Esophagus muscularis mucosa (tissue), 4 donors: ENCODE measurements at regions not wholly inside any gene's neighbourhood (a gene's known extent, or its start where the extent isn't known, plus 50 kb on each side); places are given as distances from the start of the nearest gene placed in this dataset.

Experiments used
- EP300 ChIP-seq: sonication (generic); formaldehyde crosslinking; IDR thresholded peaks from one replicate; pipeline ENCODE4 v1.6.1; 2017; ENCODE audit warnings: antibody characterized with exemption
- POLR2A ChIP-seq: fragments of 450-650 bp; IDR thresholded peaks from one replicate; pipeline ENCODE4 v1.6.1; 2017; ENCODE audit warnings: antibody characterized with exemption, moderate library complexity, mild to moderate bottlenecking, low read depth
- TF ChIP-seq, protein P1 (sequence below), 3 experiments: fragments of 200-600 bp in 2 of 3; fragments of 450-650 bp in 1 of 3; sonication (generic) in 2 of 3; IDR thresholded peaks; one replicate each; pipeline ENCODE4 v1.5.1; 2017 to 2019; ENCODE audit warnings: antibody characterized with exemption in 3 of 3, mild to moderate bottlenecking in 2 of 3, moderate library complexity in 1 of 3

DNA sequence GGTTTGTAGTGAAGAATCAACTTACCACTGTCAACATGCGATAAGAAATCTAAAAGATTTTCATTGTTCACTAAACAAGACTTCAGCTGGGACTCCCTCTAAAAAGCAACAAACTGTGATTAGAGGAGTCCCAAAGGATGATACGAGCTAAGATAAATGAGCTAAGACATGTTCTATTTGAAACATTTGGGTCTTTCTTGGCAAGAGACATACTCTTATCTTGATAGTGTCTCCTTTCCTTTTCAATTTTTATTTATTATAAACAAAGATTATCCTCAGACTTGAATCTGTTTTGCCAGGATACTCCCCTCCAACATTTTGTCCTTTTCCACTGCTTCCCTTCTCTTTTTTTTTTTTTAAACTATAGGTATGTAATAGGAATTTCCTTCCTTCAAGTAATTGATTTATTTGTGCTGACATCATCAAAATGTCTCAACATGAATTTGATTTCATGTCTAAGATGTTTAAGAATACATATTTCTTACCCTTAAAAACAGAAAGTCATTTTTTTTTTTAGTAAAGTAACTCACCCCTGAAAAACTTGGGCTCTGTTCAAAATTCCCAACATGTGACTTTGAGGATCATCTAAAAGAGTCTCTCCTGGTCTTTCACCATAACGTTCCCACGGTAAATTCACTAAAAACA lies 158.4 kb upstream of the NRP1 start:
- TF ChIP-seq, protein P1, sequence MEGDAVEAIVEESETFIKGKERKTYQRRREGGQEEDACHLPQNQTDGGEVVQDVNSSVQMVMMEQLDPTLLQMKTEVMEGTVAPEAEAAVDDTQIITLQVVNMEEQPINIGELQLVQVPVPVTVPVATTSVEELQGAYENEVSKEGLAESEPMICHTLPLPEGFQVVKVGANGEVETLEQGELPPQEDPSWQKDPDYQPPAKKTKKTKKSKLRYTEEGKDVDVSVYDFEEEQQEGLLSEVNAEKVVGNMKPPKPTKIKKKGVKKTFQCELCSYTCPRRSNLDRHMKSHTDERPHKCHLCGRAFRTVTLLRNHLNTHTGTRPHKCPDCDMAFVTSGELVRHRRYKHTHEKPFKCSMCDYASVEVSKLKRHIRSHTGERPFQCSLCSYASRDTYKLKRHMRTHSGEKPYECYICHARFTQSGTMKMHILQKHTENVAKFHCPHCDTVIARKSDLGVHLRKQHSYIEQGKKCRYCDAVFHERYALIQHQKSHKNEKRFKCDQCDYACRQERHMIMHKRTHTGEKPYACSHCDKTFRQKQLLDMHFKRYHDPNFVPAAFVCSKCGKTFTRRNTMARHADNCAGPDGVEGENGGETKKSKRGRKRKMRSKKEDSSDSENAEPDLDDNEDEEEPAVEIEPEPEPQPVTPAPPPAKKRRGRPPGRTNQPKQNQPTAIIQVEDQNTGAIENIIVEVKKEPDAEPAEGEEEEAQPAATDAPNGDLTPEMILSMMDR (IDR thresholded peaks at IDR 0.05), result no peak
- TF ChIP-seq POLR2A (no peak), EP300 (no peak)
